Trophoblast cell (in vitro differentiated cells and primary cell): ENCODE measurements at regions not wholly inside any gene's neighbourhood (a gene's known extent, or its start where the extent isn't known, plus 50 kb on each side); places are given as distances from the start of the nearest gene placed in this dataset.

Experiments
- DNase-seq, 2 donors: peaks; one replicate each; pipeline ENCODE4 v3.0.0-alpha.2; 2016
- H2AFZ ChIP-seq: 2 replicates; pipeline ENCODE4 v1.6.1; 2013; ENCODE audit warnings: low read length, moderate library complexity, mild to moderate bottlenecking; ENCODE audit not compliant: insufficient read depth, poor library complexity
- H2AK5ac ChIP-seq: 2 replicates; pipeline ENCODE4 v1.6.1; 2013; ENCODE audit warnings: mild to moderate bottlenecking, low read length
- H2BK120ac ChIP-seq: 2 replicates; pipeline ENCODE4 v1.6.1; 2013; ENCODE audit warnings: low read length, mild to moderate bottlenecking, moderate library complexity; ENCODE audit not compliant: insufficient read depth, poor library complexity
- H2BK12ac ChIP-seq: 2 replicates; pipeline ENCODE4 v1.6.1; 2013; ENCODE audit warnings: mild to moderate bottlenecking, low read length, moderate library complexity
- H2BK5ac ChIP-seq: 2 replicates; pipeline ENCODE4 v1.6.1; 2013; ENCODE audit warnings: low read length, low read depth, moderate library complexity, mild to moderate bottlenecking; ENCODE audit not compliant: poor library complexity
- H3K14ac ChIP-seq: 2 replicates; pipeline ENCODE4 v1.6.1; 2013; ENCODE audit warnings: mild to moderate bottlenecking, low read length
- H3K18ac ChIP-seq: 2 replicates; pipeline ENCODE4 v1.6.1; 2013; ENCODE audit warnings: mild to moderate bottlenecking, low read length
- H3K23ac ChIP-seq: 2 replicates; pipeline ENCODE4 v1.6.1; 2013; ENCODE audit warnings: low read length
- H3K27ac ChIP-seq: 2 replicates; pipeline ENCODE4 v1.5.1; 2013; ENCODE audit warnings: low read depth, mild to moderate bottlenecking, inconsistent platforms, low read length, moderate library complexity
- H3K27me3 ChIP-seq: 2 replicates; pipeline ENCODE4 v1.6.1; 2013; ENCODE audit warnings: inconsistent platforms, mild to moderate bottlenecking, low read length, moderate library complexity; ENCODE audit not compliant: insufficient read depth
- H3K36me3 ChIP-seq, 2 experiments: 1 replicate in 1 of 2; 2 replicates in 1 of 2; pipeline ENCODE4 v1.6.1; 2013; ENCODE audit warnings: low read length in 2 of 2, mild to moderate bottlenecking in 2 of 2, moderate library complexity in 1 of 2; ENCODE audit not compliant: insufficient read depth in 2 of 2, control insufficient read depth in 1 of 2
- H3K4ac ChIP-seq: 2 replicates; pipeline ENCODE4 v1.6.1; 2013; ENCODE audit warnings: low read depth, mild to moderate bottlenecking, low read length, moderate library complexity
- H3K4me1 ChIP-seq, 2 experiments: 1 replicate in 1 of 2; 2 replicates in 1 of 2; pipeline ENCODE4 v1.6.1; 2013; ENCODE audit warnings: low read length in 2 of 2, mild to moderate bottlenecking in 2 of 2, moderate library complexity in 1 of 2; ENCODE audit not compliant: insufficient read depth in 2 of 2, control insufficient read depth in 1 of 2
- H3K4me2 ChIP-seq: 2 replicates; pipeline ENCODE4 v1.6.1; 2013; ENCODE audit warnings: inconsistent platforms, mild to moderate bottlenecking, low read length, moderate library complexity
- H3K4me3 ChIP-seq: 2 replicates; pipeline ENCODE4 v1.5.1; 2013; ENCODE audit warnings: mild to moderate bottlenecking, low read depth, low read length, inconsistent platforms
- H3K79me1 ChIP-seq: one replicate; pipeline ENCODE4 v1.6.1; 2013; ENCODE audit warnings: low read length
- H3K79me2 ChIP-seq: 2 replicates; pipeline ENCODE4 v1.6.1; 2013; ENCODE audit warnings: low read length, mild to moderate bottlenecking; ENCODE audit not compliant: control insufficient read depth, insufficient read depth, poor library complexity
- H3K9ac ChIP-seq: 2 replicates; pipeline ENCODE4 v1.6.1; 2013; ENCODE audit warnings: mild to moderate bottlenecking, low read length
- H3K9me3 ChIP-seq: 2 replicates; pipeline ENCODE4 v1.6.1; 2013; ENCODE audit warnings: low read depth, mild to moderate bottlenecking, control low read depth, inconsistent platforms, low read length; ENCODE audit not compliant: insufficient read depth
- H4K12ac ChIP-seq: 2 replicates; pipeline ENCODE4 v1.6.1; 2013; ENCODE audit warnings: low read depth, mild to moderate bottlenecking, low read length, moderate library complexity
- H4K8ac ChIP-seq: 2 replicates; pipeline ENCODE4 v1.6.1; 2013; ENCODE audit warnings: low read depth, mild to moderate bottlenecking, low read length, moderate library complexity
- H4K91ac ChIP-seq: one replicate; pipeline ENCODE4 v1.6.1; 2013; ENCODE audit warnings: low read depth, mild to moderate bottlenecking, low read length, moderate library complexity
- WGBS: extraction: QIAGEN DNeasy Blood & Tissue Kit; methylation state at CpG from one replicate; pipeline ENCODE4 v1.1.7; 2013; ENCODE audit warnings: missing lambda C conversion rate; ENCODE audit not compliant: insufficient read length, insufficient coverage; ENCODE audit errors: extremely low coverage; 5-methylcytosine and 5-hydroxymethylcytosine counted together

GRCh38 chrX:786441-786881 lies 155.9 kb downstream of the SHOX start:
- H2BK12ac ChIP-seq, result no peak overlapping the region
- no peak overlapping the region for H2BK120ac ChIP-seq
- no peaks in the 10 kb centered on the region for H3K79me2 ChIP-seq
- H3K4me1 ChIP-seq, result peaks cover 5 to 9% of the 10 kb centered on the region in 2 experiments
- DNase-seq, result peak; percentile 68 to 69
- no peak overlapping the region for H3K4me3 ChIP-seq
- no peaks in the 10 kb centered on the region for H3K79me1 ChIP-seq
- H3K36me3 ChIP-seq, result no peaks in the 10 kb centered on the region
- H4K8ac ChIP-seq, result no peak overlapping the region
- H2AFZ ChIP-seq, result no peak overlapping the region
- H3K9me3 ChIP-seq, result no peaks in the 10 kb centered on the region
- no peak overlapping the region for H3K23ac ChIP-seq
- H2BK5ac ChIP-seq, result no peak overlapping the region
- no peaks in the 10 kb centered on the region for H3K27me3 ChIP-seq
- peak overlapping the region; percentile 7 for H3K27ac ChIP-seq
- H2AK5ac ChIP-seq, result no peak overlapping the region
- no peak overlapping the region for H4K91ac ChIP-seq
- no peak overlapping the region for H3K14ac ChIP-seq
- H3K4ac ChIP-seq, result no peak overlapping the region
- no peak overlapping the region for H3K9ac ChIP-seq
- peak overlapping the region; percentile 3 for H3K4me2 ChIP-seq
- no CpG with 5 or more reads among the region's 6 CpGs for WGBS
- no peak overlapping the region for H3K18ac ChIP-seq
- H4K12ac ChIP-seq, result no peak overlapping the region

- Histone ChIP-seq H3K36me3 (no peaks in the 10 kb centered on the region), H3K27ac (no peak overlapping the region), H3K4me2 (no peak overlapping the region), H3K9me3 (no peaks in the 10 kb centered on the region), H4K91ac (no peak overlapping the region), H2AFZ (no peak overlapping the region), H3K9ac (no peak overlapping the region), H3K4me3 (no peak overlapping the region), H3K14ac (no peak overlapping the region), H3K18ac (no peak overlapping the region), H2BK5ac (no peak overlapping the region), H4K12ac (no peak overlapping the region), H4K8ac (no peak overlapping the region), H2BK12ac (no peak overlapping the region), H3K79me1 (no peaks in the 10 kb centered on the region), H2AK5ac (no peak overlapping the region), H3K23ac (no peak overlapping the region), H3K79me2 (no peaks in the 10 kb centered on the region), H3K4me1 (peaks cover 5 to 12% of the 10 kb centered on the region in 2 experiments), H2BK120ac (no peak overlapping the region), H3K4ac (no peak overlapping the region), H3K27me3 (no peaks in the 10 kb centered on the region)
- no CpG with 5 or more reads among the region's 13 CpGs for WGBS
- DNase-seq, result no peak
Observed at GRCh38 chrX:784829-785228, 154.2 kb downstream of the SHOX start.

DNA sequence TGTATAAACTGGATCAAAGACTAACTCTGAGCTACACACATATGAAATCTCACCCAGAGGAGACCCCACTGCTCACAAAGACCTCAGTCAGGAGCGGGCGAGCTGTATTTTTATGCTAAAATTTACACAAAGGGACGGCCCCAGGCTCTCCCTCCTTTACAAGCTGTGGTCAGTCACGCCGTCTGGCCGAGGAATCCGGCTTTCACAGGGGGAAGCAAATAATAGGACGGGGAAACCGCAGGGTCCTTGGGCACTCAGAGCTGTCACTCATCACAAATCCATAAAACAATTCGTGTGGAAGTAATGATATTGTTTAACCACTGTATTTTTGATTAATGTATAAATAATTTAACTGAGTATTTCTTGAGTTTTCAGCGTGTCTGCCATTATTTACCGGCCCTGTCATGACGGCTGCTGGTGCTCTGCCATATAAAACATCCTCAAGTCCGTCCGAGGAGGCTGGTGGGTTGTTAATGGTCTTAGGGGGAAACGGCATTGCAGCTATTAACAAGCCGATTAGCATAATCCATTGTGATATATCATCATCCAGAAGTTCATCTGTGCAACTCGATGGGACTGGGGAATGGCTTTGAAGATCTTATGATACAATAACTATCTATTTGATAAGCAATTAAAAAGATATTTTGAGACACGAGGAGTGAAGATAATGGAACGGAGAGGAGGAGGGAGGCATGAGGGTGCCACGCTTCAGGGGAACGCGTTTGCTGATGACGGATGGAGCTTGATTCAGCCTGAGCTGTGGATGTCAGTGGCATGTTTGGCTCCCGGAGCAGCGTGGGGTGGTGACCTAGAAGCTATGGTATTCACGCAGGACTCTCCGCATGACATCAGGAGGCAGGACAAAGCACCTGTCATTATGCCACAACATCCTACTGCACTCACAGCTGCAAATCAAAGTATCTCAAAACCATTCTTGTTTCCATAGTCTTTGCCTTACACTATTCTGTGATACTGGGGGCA lies 150.9 kb downstream of the SHOX start:
- no peak for DNase-seq
- Histone ChIP-seq H3K4ac (no peak overlapping the region), H2AFZ (no peak overlapping the region), H2BK120ac (no peak overlapping the region), H3K79me1 (peaks cover 8% of the 10 kb centered on the region), H3K27ac (no peak overlapping the region), H2BK12ac (peak overlapping the region; percentile 5), H4K12ac (no peak overlapping the region), H2BK5ac (no peak overlapping the region), H3K4me1 (peaks cover 7 to 14% of the 10 kb centered on the region in 2 experiments), H3K4me3 (no peak overlapping the region), H3K9me3 (peaks cover 2% of the 10 kb centered on the region), H3K36me3 (no peaks in the 10 kb centered on the region), H3K14ac (no peak overlapping the region), H2AK5ac (no peak overlapping the region), H3K79me2 (no peaks in the 10 kb centered on the region), H3K23ac (no peak overlapping the region), H3K18ac (no peak overlapping the region), H3K9ac (no peak overlapping the region), H3K4me2 (peak overlapping the region; percentile 2), H4K8ac (no peak overlapping the region), H4K91ac (no peak overlapping the region), H3K27me3 (no peaks in the 10 kb centered on the region)
- WGBS, result no CpG with 5 or more reads among the region's 28 CpGs

- Histone ChIP-seq H3K79me1 (peaks cover 11% of the 10 kb centered on the region), H3K4ac (no peak overlapping the region), H2BK5ac (peak overlapping the region; percentile 78), H4K8ac (peak overlapping the region; percentile 11), H4K12ac (no peak overlapping the region), H3K23ac (no peak overlapping the region), H3K9me3 (peaks cover 2% of the 10 kb centered on the region), H3K4me3 (no peak overlapping the region), H3K4me2 (peak overlapping the region; percentile 41), H3K36me3 (no peaks in the 10 kb centered on the region), H2BK120ac (peak overlapping the region; percentile 64), H2BK12ac (peak overlapping the region; percentile 94), H3K27me3 (no peaks in the 10 kb centered on the region), H3K18ac (peak overlapping the region; percentile 41), H3K9ac (no peak overlapping the region), H4K91ac (peak overlapping the region; percentile 67), H3K27ac (peak overlapping the region; percentile 64), H3K14ac (no peak overlapping the region), H2AK5ac (peak overlapping the region; percentile 35), H3K4me1 (peaks cover 7 to 12% of the 10 kb centered on the region in 2 experiments), H3K79me2 (no peaks in the 10 kb centered on the region), H2AFZ (no peak overlapping the region)
- DNase-seq, result peak; percentile 68 to 83
- no CpG with 5 or more reads among the region's 14 CpGs for WGBS
Observed at GRCh38 chrX:776529-777230, 146.1 kb downstream of the SHOX start.
